SK-N-SH treated with all-trans-retinoic acid at 6 μM for 48 hours (cell line): ENCODE measurements at regions not wholly inside any gene's neighbourhood (a gene's known extent, or its start where the extent isn't known, plus 50 kb on each side); places are given as distances from the start of the nearest gene placed in this dataset.

Experiments
- ATAC-seq: fragments of 200-7000 bp; cut with Tn5 transposase; 3 replicates; pipeline ENCODE4 v1.9.1; 2020; ENCODE audit warnings: mild to moderate bottlenecking, moderate library complexity
- ARNTL ChIP-seq: fragments of 450-650 bp; formaldehyde crosslinking; IDR thresholded peaks from 2 replicates; pipeline ENCODE4 v1.5.0; 2020; ENCODE audit warnings: low read depth, mild to moderate bottlenecking, moderate library complexity, borderline replicate concordance
- BACH2 ChIP-seq: fragments of 250-450 bp; sonication (Bioruptor Pico); IDR thresholded peaks from 2 replicates; pipeline ENCODE4 v1.9.0; 2021; ENCODE audit warnings: mild to moderate bottlenecking, borderline replicate concordance
- CREB5 ChIP-seq: fragments of 250-450 bp; sonication (Bioruptor Pico); IDR thresholded peaks from 2 replicates; pipeline ENCODE4 v1.5.1; 2020; ENCODE audit warnings: low read depth, mild to moderate bottlenecking, moderate library complexity
- CSDC2 ChIP-seq: fragments of 250-450 bp; sonication (Bioruptor Pico); IDR thresholded peaks from 2 replicates; pipeline ENCODE4 v1.5.0; 2020; ENCODE audit warnings: mild to moderate bottlenecking, moderate library complexity
- CSRNP3 ChIP-seq: fragments of 250-450 bp; sonication (Bioruptor Pico); IDR thresholded peaks from 2 replicates; pipeline ENCODE4 v1.5.1; 2021; ENCODE audit warnings: mild to moderate bottlenecking, moderate library complexity
- ESRRG ChIP-seq: fragments of 250-450 bp; sonication (Bioruptor Pico); IDR thresholded peaks from 2 replicates; pipeline ENCODE4 v1.6.1; 2021; ENCODE audit warnings: mild to moderate bottlenecking
- GLIS3 ChIP-seq: fragments of 250-450 bp; sonication (Bioruptor Pico); IDR thresholded peaks from 2 replicates; pipeline ENCODE4 v1.5.0; 2020; ENCODE audit warnings: mild to moderate bottlenecking, moderate library complexity
- ISL1 ChIP-seq: fragments of 250-450 bp; sonication (Bioruptor Pico); IDR thresholded peaks from 2 replicates; pipeline ENCODE4 v2.1.2; 2022; ENCODE audit warnings: mild to moderate bottlenecking, moderate library complexity
- OSR1 ChIP-seq: fragments of 250-450 bp; sonication (Bioruptor Pico); IDR thresholded peaks from 2 replicates; pipeline ENCODE4 v1.8.0; 2022; ENCODE audit warnings: moderate library complexity, mild to moderate bottlenecking, inconsistent platforms
- PATZ1 ChIP-seq: fragments of 250-450 bp; sonication (Bioruptor Pico); IDR thresholded peaks from 2 replicates; pipeline ENCODE4 v1.8.0; 2020; ENCODE audit warnings: mild to moderate bottlenecking, moderate library complexity, borderline replicate concordance
- POU6F1 ChIP-seq: fragments of 250-450 bp; sonication (Bioruptor Pico); IDR thresholded peaks from 2 replicates; pipeline ENCODE4 v1.8.0; 2021; ENCODE audit warnings: low read depth, mild to moderate bottlenecking, moderate library complexity, borderline replicate concordance
- PPARA ChIP-seq: fragments of 250-450 bp; sonication (Bioruptor Pico); IDR thresholded peaks from 2 replicates; pipeline ENCODE4 v1.5.0; 2020; ENCODE audit warnings: mild to moderate bottlenecking, borderline replicate concordance
- RARB ChIP-seq: fragments of 250-450 bp; sonication (Bioruptor Pico); IDR thresholded peaks from 2 replicates; pipeline ENCODE4 v1.8.0; 2021; ENCODE audit warnings: mild to moderate bottlenecking, moderate library complexity
- SNAI2 ChIP-seq: fragments of 250-450 bp; sonication (Bioruptor Pico); IDR thresholded peaks from 2 replicates; pipeline ENCODE4 v1.5.0; 2020; ENCODE audit warnings: mild to moderate bottlenecking, moderate library complexity
- TCF4 ChIP-seq: fragments of 250-450 bp; sonication (Bioruptor Pico); IDR thresholded peaks from 2 replicates; pipeline ENCODE4 v1.8.0; 2021; ENCODE audit warnings: mild to moderate bottlenecking, moderate library complexity, borderline replicate concordance
- TOX ChIP-seq: fragments of 250-450 bp; sonication (Bioruptor Pico); IDR thresholded peaks from 2 replicates; pipeline ENCODE4 v1.8.0; 2021; ENCODE audit warnings: mild to moderate bottlenecking, moderate library complexity, borderline replicate concordance
- TSHZ2 ChIP-seq: fragments of 250-450 bp; sonication (Bioruptor Pico); IDR thresholded peaks from 2 replicates; pipeline ENCODE4 v1.5.0; 2020; ENCODE audit warnings: mild to moderate bottlenecking, moderate library complexity
- ZC3H10 ChIP-seq: fragments of 250-450 bp; sonication (Bioruptor Pico); IDR thresholded peaks from 2 replicates; pipeline ENCODE4 v1.5.1; 2021; ENCODE audit warnings: mild to moderate bottlenecking, moderate library complexity
- ZFP3 ChIP-seq: fragments of 250-450 bp; sonication (Bioruptor Pico); IDR thresholded peaks from 2 replicates; pipeline ENCODE4 v1.5.0; 2020; ENCODE audit warnings: mild to moderate bottlenecking, moderate library complexity
- ZFP30 ChIP-seq: fragments of 450-650 bp; formaldehyde crosslinking; IDR thresholded peaks from 2 replicates; pipeline ENCODE4 v1.5.0; 2022; ENCODE audit warnings: mild to moderate bottlenecking, moderate library complexity
- ZNF565 ChIP-seq: fragments of 450-650 bp; formaldehyde crosslinking; conservative IDR thresholded peaks from 2 replicates; pipeline ENCODE4 v1.5.0; 2020; ENCODE audit warnings: low read depth, mild to moderate bottlenecking, moderate library complexity
- ZNF70 ChIP-seq: fragments of 450-650 bp; formaldehyde crosslinking; IDR thresholded peaks from 2 replicates; pipeline ENCODE4 v1.5.0; 2020; ENCODE audit warnings: mild to moderate bottlenecking, moderate library complexity
- ZNF8 ChIP-seq: fragments of 450-650 bp; formaldehyde crosslinking; IDR thresholded peaks from 2 replicates; pipeline ENCODE4 v1.5.0; 2020; ENCODE audit warnings: mild to moderate bottlenecking, moderate library complexity

- no peak for ATAC-seq
- TF ChIP-seq ZC3H10 (CRISPR knock-in tag) (no peak), SNAI2 (CRISPR knock-in tag) (no peak), ZNF8 (CRISPR knock-in tag) (no peak), ZNF70 (no peak), ZNF565 (CRISPR knock-in tag) (no peak), CSDC2 (no peak), CSRNP3 (CRISPR knock-in tag) (no peak), ZFP30 (no peak), ZFP3 (CRISPR knock-in tag) (no peak)
Observed at GRCh38 chr10:2688958-2689357, 378.4 kb upstream of the PFKP start.

GRCh38 chr10:2686691-2687090, 380.7 kb upstream of the PFKP start:
- TF ChIP-seq ZFP3 (CRISPR knock-in tag) (no peak), BACH2 (CRISPR knock-in tag) (no peak), SNAI2 (CRISPR knock-in tag) (no peak), CREB5 (CRISPR knock-in tag) (no peak), ZFP30 (no peak), PPARA (CRISPR knock-in tag) (no peak), TSHZ2 (CRISPR knock-in tag) (no peak), ZNF565 (CRISPR knock-in tag) (no peak), TCF4 (no peak), TOX (CRISPR knock-in tag) (no peak), PATZ1 (CRISPR knock-in tag) (no peak), OSR1 (CRISPR knock-in tag) (no peak), ZNF70 (no peak), CSDC2 (no peak), ARNTL (CRISPR knock-in tag) (no peak), ZC3H10 (CRISPR knock-in tag) (no peak), ZNF8 (CRISPR knock-in tag) (no peak)
- ATAC-seq = no peak

GRCh38 chr10:2682491-2682890, 384.9 kb upstream of the PFKP start:
- no peak for ATAC-seq
- TF ChIP-seq CSDC2 (no peak), CREB5 (CRISPR knock-in tag) (no peak), ZC3H10 (CRISPR knock-in tag) (no peak), TOX (CRISPR knock-in tag) (no peak), PPARA (CRISPR knock-in tag) (no peak), ESRRG (CRISPR knock-in tag) (no peak), ZNF8 (CRISPR knock-in tag) (no peak), ARNTL (CRISPR knock-in tag) (no peak), ISL1 (CRISPR knock-in tag) (no peak), OSR1 (CRISPR knock-in tag) (no peak), RARB (CRISPR knock-in tag) (no peak), TSHZ2 (CRISPR knock-in tag) (no peak), ZFP30 (no peak), SNAI2 (CRISPR knock-in tag) (no peak), POU6F1 (CRISPR knock-in tag) (no peak), GLIS3 (CRISPR knock-in tag) (no peak), ZFP3 (CRISPR knock-in tag) (no peak), ZNF565 (CRISPR knock-in tag) (no peak), TCF4 (no peak)
